Transverse colon (tissue), 4 donors: ENCODE measurements at regions not wholly inside any gene's neighbourhood (a gene's known extent, or its start where the extent isn't known, plus 50 kb on each side); places are given as distances from the start of the nearest gene placed in this dataset.

Source experiments
- EP300 ChIP-seq: sonication (generic); formaldehyde crosslinking; IDR thresholded peaks from one replicate; pipeline ENCODE4 v1.6.1; 2017; ENCODE audit warnings: antibody characterized with exemption, low read depth
- POLR2AphosphoS5 ChIP-seq, 3 donors: sonication (generic); formaldehyde crosslinking; IDR thresholded peaks; one replicate each; pipeline ENCODE4 v1.6.1; 2016; ENCODE audit warnings: antibody characterized with exemption in 3 of 3
- TF ChIP-seq, protein P1 (sequence below), 5 experiments: fragments of 200-600 bp in 3 of 5; fragments of 450-650 bp in 2 of 5; sonication (generic) in 3 of 5; IDR thresholded peaks; 1 replicate in 2 of 5; 2 replicates in 3 of 5; pipeline ENCODE4 v1.5.1; 2016 to 2017; ENCODE audit warnings: antibody characterized with exemption in 5 of 5, inconsistent platforms in 3 of 5, mild to moderate bottlenecking in 2 of 5, moderate library complexity in 1 of 5

DNA sequence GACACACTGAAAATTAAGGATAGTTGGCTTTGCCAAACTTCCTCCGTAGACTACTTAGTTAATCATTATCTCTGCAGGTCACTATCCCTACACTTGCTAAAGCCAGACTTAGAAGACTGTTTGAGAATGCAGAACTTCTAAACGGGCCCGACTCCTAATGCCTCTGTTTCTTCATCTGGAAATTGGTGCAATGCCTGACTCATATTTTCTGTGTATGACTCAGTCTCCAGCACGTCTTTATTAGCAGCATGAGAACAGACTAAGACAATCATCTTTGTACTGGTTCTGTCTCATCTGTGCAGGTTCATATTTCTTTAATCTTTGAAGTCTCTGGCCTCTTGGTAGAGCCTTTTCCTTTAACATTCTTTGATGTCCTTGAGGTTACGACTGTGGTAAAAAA lies 411.9 kb upstream of the ACTRT1 start:
- TF ChIP-seq, protein P1, sequence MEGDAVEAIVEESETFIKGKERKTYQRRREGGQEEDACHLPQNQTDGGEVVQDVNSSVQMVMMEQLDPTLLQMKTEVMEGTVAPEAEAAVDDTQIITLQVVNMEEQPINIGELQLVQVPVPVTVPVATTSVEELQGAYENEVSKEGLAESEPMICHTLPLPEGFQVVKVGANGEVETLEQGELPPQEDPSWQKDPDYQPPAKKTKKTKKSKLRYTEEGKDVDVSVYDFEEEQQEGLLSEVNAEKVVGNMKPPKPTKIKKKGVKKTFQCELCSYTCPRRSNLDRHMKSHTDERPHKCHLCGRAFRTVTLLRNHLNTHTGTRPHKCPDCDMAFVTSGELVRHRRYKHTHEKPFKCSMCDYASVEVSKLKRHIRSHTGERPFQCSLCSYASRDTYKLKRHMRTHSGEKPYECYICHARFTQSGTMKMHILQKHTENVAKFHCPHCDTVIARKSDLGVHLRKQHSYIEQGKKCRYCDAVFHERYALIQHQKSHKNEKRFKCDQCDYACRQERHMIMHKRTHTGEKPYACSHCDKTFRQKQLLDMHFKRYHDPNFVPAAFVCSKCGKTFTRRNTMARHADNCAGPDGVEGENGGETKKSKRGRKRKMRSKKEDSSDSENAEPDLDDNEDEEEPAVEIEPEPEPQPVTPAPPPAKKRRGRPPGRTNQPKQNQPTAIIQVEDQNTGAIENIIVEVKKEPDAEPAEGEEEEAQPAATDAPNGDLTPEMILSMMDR (IDR thresholded peaks at IDR 0.05) = no peak
- no peak for TF ChIP-seq POLR2AphosphoS5 (IDR thresholded peaks at IDR 0.05)
- TF ChIP-seq EP300 = no peak
